DMS79 treated with DMSO at 0.1 percent for 48 hours (cell line): ENCODE measurements at regions not wholly inside any gene's neighbourhood (a gene's known extent, or its start where the extent isn't known, plus 50 kb on each side); places are given as distances from the start of the nearest gene placed in this dataset.
"Not testable (repeated sequence)": the region's sequence is repeated elsewhere in the genome, so short reads cannot be mapped to it uniquely, and the experiment has no call there.

Experiments
- DNase-seq: peaks from one replicate; lab custom pipeline; 2025; lab: John Stamatoyannopoulos, UW

GRCh38 chr5:128667751-128668150 is 129.7 kb upstream of the FBN2 start:
- no peak for DNase-seq

- DNase-seq: no peak
These were observed 130.9 kb upstream of the FBN2 start for GRCh38 chr5:128668921-128669320.

- no peak for DNase-seq
These were observed 131.8 kb upstream of the FBN2 start for GRCh38 chr5:128669803-128670202.

- DNase-seq: no peak
These were observed 133.9 kb upstream of the FBN2 start for GRCh38 chr5:128671943-128672342.

GRCh38 chr5:128673000-128673399 is 135.0 kb upstream of the FBN2 start:
- no peak for DNase-seq

- no peak for DNase-seq
These were observed 135.4 kb upstream of the FBN2 start for GRCh38 chr5:128673411-128673957.

GRCh38 chr5:128673970-128674369 is 135.9 kb upstream of the FBN2 start:
- no peak for DNase-seq

- no peak for DNase-seq
These were observed 136.9 kb upstream of the FBN2 start for GRCh38 chr5:128674837-128675446.

- DNase-seq: no peak
These were observed 143.1 kb upstream of the FBN2 start for GRCh38 chr5:128681096-128681495.

- DNase-seq: no peak
These were observed 143.9 kb upstream of the FBN2 start for GRCh38 chr5:128681764-128682592.

GRCh38 chr5:128682669-128683068 is 144.6 kb upstream of the FBN2 start:
- no peak for DNase-seq

- no peak for DNase-seq
These were observed 146.9 kb upstream of the FBN2 start for GRCh38 chr5:128684961-128685360.

GRCh38 chr5:128687930-128688329 is 149.9 kb upstream of the FBN2 start:
- no peak for DNase-seq

- no peak for DNase-seq
These were observed 155.7 kb upstream of the FBN2 start for GRCh38 chr5:128693764-128694163.

GRCh38 chr5:128695791-128696530 is 157.9 kb upstream of the FBN2 start:
- DNase-seq: no peak

- DNase-seq: no peak
These were observed 163.3 kb upstream of the FBN2 start for GRCh38 chr5:128701301-128701700.

- no peak for DNase-seq
These were observed 165.3 kb upstream of the FBN2 start for GRCh38 chr5:128703322-128703721.

GRCh38 chr5:128706269-128706668 is 168.2 kb upstream of the FBN2 start:
- no peak for DNase-seq

GRCh38 chr5:128708841-128709240 is 170.8 kb upstream of the FBN2 start:
- no peak for DNase-seq

GRCh38 chr5:128711216-128711615 is 173.2 kb upstream of the FBN2 start:
- no peak for DNase-seq

GRCh38 chr5:128714551-128714950 is 176.5 kb upstream of the FBN2 start:
- no peak for DNase-seq

- DNase-seq: no peak
These were observed 184.5 kb upstream of the FBN2 start for GRCh38 chr5:128722551-128722950.

GRCh38 chr5:128730021-128730420 is 192.0 kb upstream of the FBN2 start:
- not testable (repeated sequence) for DNase-seq
